ENCODE measurements at regions not wholly inside any gene's neighbourhood (a gene's known extent, or its start where the extent isn't known, plus 50 kb on each side); places are given as distances from the start of the nearest gene placed in this dataset.

- no peak for TF ChIP-seq CTCF (IDR thresholded peaks at IDR 0.05)
- H3K27ac ChIP-seq: no peak overlapping the region
- DNase-seq (ENCODE audit: low spot score): no peak
- H3K4me3 ChIP-seq: no peak overlapping the region
Measured at GRCh38 chr2:220787251-220787650, 784.9 kb downstream of the EPHA4 start.

GRCh38 chr2:220789961-220790360 is 782.1 kb downstream of the EPHA4 start:
- Histone ChIP-seq H3K4me3 (no peak overlapping the region), H3K27ac (no peak overlapping the region)
- no peak for TF ChIP-seq CTCF (IDR thresholded peaks at IDR 0.05)
- no peak for DNase-seq (ENCODE audit: low spot score)

GRCh38 chr2:220795705-220796104 is 776.4 kb downstream of the EPHA4 start:
- no peak for DNase-seq (ENCODE audit: low spot score)

GRCh38 chr2:220811115-220811514 is 761.0 kb downstream of the EPHA4 start:
- no peak for DNase-seq (ENCODE audit: low spot score)
- H3K27ac ChIP-seq: no peak overlapping the region
- H3K4me3 ChIP-seq: no peak overlapping the region
- no peak for TF ChIP-seq CTCF (IDR thresholded peaks at IDR 0.05)

More at GRCh38 chr2:220795705-220796104, 776.4 kb downstream of the EPHA4 start:
- H3K4me3 ChIP-seq: no peak overlapping the region
- H3K27ac ChIP-seq: no peak overlapping the region
- TF ChIP-seq CTCF (IDR thresholded peaks at IDR 0.05): no peak

GRCh38 chr2:220811952-220812570 is 760.0 kb downstream of the EPHA4 start:
- TF ChIP-seq CTCF (IDR thresholded peaks at IDR 0.05): no peak
- no peak overlapping the region for H3K27ac ChIP-seq
- H3K4me3 ChIP-seq: no peak overlapping the region
- no peak for DNase-seq (ENCODE audit: low spot score)

GRCh38 chr2:220814441-220814840 is 757.7 kb downstream of the EPHA4 start:
- no peak for TF ChIP-seq CTCF (IDR thresholded peaks at IDR 0.05)
- Histone ChIP-seq H3K27ac (no peak overlapping the region), H3K4me3 (no peak overlapping the region)
- no peak for DNase-seq (ENCODE audit: low spot score)

- no peak for DNase-seq (ENCODE audit: low spot score)
- TF ChIP-seq CTCF (IDR thresholded peaks at IDR 0.05): no peak
- Histone ChIP-seq H3K27ac (no peak overlapping the region), H3K4me3 (no peak overlapping the region)
Measured at GRCh38 chr2:220815698-220816097, 756.4 kb downstream of the EPHA4 start.
